SW 1271 (cell line): ENCODE measurements at regions not wholly inside any gene's neighbourhood (a gene's known extent, or its start where the extent isn't known, plus 50 kb on each side); places are given as distances from the start of the nearest gene placed in this dataset.

ENCODE experiments used
- DNase-seq, 2 experiments: peaks; one replicate each; lab custom pipeline; 2025; lab: John Stamatoyannopoulos, UW

DNA sequence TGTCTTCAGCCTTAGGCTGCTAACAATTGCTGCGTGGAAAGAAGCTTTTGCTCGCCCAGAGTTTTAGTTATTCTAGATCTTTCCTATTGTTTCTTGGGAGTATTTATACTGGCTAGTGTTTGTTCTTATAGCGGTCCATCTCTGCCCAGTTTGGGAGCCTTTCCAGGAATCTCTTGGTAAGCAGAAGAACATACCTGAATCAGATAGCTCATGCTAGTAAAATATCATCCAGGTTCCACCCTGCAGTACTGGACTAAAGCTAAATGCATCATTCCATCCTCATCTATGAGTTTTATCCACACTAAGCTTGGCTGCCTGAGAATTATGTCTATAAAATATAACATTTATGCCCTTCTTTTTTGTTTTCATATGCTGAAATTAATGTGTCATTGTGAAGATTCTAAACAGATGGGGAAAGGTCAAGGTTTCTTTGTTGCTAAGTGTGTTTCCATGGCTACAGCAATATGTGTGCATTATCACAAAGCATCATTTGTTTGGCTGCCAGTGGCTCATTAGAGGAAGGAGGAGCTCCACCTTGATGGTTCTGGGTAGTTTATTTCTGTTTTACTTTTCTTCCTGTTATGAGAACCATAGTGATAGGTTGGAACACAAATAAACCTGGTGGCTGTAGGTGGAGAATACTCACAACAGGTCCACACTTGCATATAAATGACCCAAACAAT lies 182.8 kb downstream of the PIK3C3 start:
- no peak for DNase-seq

DNA sequence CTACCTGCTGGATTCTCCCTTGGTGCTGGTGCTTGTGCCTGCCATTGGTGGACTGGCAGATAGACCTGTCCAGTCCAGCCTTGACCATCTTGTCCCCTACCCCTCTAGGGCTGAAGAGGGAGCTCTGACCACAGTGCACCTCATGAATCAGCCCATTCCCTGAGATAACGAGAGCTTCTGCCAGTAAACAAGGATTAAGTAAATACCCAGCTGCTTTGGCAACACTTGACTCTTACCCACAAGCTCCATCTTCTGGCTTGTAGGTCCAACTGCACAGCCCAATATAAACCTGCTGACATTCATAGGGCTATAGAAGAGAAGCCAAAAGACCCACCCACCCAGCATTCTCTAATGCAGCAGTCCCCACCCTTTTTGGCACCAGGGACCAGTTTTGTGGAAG lies 186.4 kb downstream of the PIK3C3 start:
- DNase-seq: no peak

DNA sequence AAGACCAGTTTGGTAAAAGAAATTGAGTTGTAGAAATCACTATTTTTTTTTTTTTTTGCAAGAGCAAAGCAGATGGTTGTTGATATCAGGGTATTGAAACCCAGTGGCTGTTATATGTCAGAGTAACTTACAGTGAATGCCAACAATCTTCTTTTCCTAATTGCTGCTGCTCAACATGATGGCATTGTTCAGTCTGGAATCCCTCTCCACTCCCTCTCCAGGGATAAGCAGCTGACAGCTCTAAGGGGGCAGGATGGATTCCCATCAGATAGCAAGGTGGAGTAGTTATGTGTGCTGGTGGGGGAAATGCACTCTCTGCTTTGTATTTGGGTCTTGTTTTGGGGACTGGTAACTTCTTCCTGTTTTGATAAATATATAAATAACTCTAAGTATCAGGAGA lies 200.0 kb downstream of the PIK3C3 start:
- no peak for DNase-seq

DNA sequence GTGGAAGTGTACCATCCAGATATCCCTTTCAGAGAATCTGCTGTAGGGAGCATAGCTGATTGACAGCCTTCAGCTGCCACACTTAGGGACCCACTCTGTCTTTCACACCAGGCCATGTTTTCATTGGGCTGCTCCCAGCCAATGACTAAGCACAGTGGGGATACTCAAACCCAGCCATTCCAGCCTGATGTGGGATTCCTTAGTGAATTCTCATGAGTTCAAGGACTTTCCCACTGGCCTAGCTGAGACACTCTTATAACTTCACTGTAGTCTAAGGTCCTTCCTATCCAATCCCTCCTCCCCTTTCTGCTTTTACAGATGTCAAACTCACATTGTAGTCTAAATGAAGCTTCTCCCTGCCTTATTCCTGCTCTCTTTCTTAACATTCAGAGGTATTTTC lies 201.2 kb downstream of the PIK3C3 start:
- DNase-seq: no peak

DNA sequence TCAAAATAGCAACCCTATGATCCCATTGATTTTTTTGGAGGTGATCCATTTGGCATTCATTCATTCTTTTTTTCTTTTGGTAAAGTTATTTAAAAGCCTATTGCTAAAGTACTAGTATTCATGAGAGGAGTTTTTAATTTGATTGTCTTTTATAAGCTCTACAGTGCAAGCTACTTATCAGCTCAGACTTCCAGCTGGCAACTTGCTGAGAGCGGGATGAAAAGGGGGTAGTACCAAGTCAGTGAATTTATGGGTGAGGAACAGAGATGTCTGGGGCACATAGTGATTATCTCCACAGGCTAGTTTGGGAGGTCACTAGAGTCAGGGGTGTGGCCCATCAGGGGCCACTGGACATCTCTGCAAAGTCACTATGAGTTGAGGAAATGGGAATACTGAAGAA lies 202.4 kb downstream of the PIK3C3 start:
- no peak for DNase-seq

DNA sequence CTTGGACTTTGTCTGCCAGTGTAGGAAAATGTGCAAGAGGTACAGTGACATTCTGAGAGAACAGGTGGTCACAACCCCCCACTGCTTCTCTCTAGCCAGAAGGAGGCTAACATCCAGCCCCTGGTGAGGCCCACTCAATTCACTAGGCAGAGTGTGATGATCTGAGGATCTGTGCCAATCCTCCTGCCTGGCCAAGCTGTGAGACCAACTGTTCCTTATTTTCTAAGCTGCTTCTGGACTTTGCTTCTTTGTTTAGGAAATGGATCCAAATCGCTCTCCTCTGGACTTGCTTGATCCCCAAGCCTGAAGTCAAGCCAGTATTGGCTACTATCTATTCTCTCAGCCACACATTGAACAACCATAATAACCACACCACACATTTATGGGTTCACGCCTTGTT lies 202.8 kb downstream of the PIK3C3 start:
- no peak for DNase-seq

DNA sequence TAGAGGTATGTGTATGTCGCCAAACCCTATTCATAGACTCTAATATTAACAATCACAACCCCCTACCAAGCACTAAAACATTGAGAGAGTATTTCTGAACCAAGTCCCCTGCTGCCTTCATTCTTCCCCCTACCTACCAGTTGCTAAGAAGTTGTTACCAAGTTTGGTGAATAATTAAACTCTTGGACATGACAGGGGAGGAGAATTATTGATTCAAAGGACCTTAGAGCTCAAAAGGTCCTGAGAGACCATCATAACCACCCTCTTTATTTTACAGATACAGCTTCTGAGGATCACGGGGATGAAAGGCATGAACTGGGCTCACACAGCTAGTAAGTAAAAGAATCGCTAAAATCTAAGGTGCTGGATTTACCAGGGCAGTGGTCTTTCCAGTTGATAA lies 204.1 kb downstream of the PIK3C3 start:
- no peak for DNase-seq

DNA sequence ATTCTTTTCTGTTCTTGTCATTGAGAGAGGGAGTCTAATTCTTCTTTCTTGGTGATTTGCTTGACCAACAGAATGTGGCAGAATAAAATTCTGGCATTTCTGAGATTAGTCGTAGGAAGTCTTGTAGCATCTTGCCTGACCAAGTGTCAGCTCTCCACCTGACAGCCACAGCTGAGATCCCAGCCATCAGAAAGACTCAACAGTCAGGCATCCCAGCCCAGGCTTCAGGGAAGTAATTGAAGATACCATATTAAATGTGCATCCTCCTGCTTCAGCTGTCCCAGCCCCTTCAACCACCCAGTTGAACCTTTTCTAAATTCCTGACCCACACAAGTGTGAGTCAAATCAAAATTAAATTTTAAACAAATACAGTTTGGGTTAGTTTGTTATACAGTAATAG lies 208.3 kb downstream of the PIK3C3 start:
- no peak for DNase-seq

DNA sequence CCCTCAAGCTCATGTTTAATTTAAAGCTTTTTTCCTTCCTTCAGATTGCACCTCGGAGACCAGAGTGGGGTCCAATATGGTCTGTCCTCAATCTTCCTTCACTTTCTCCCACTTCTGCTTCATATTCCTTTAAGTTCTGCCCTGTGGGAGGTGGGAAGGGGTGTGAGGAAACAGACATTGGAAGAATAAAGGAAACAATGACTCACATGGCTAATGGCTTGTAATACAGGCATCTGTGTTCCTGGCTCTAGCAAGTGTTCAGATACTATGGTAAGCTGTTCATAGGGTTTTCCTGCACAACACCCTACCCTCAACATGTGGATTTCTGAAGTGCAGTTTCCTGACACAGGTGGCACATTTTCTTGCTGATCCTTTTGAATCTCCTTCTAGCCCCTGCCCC lies 209.5 kb downstream of the PIK3C3 start:
- DNase-seq: no peak

DNA sequence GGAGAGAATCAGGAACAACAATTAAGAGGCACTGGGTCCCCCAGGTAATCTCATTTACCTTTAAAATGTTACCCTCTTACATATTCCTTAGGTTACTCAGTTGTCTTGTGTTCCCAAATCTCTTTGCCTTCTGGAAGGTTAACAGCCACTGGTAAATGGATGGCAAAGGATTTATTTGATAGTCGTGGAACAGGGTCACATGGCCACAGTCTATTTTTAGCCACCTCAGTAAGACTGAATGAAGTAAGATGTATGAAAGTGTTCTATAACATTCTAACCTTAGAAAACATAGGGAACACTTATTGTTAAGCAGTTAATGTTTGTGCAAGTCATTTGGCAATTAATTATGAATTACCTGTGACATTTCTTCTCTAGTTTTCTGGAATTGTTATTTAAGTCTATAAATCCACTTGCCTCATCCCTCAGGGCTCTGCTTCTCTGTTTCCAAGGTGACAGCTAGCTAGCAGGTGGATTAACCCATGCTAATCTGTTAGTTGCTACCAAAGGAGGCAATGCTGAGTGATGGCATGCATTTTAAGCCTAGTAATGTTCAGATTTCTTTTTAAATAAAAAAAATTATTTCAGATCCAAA lies 211.0 kb downstream of the PIK3C3 start:
- DNase-seq: no peak

DNA sequence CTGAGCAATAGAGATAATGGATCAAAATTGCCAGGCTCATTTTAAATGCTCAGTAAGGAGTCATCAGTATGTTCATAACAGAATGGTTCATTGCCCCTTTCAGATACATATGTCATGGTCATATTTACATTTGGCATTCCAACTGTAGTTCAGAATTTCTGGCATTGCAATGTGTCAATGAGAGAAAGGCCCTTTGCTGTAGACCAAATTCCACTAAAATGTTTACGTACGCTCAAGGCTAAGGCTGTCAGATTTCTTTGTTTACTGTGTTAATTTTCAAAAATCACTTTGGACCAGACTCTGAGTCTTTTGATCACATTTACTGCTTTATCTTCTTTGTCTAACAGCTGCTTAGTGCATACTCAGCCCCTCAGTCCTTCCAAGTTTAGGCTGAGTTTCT lies 213.5 kb downstream of the PIK3C3 start:
- DNase-seq: no peak

DNA sequence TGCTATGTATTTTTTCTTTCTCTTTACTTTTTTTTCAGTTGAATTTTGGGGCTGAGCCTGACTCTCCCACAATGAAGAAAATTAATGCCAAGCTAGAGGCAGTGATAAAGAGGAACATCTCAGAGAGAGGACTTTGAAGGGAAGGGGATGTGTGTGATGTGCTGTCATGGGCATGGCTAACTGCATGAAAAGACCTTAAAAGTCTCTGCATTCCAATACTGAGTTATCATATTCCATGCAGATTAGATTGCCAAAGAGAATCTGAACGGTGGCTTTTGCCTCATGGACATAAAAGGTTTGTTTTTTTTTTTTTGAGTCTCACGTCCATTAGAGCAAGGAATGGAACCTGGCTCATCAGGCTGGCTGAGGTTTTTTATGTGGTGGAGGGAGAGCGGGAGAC lies 213.9 kb downstream of the PIK3C3 start:
- DNase-seq: no peak

DNA sequence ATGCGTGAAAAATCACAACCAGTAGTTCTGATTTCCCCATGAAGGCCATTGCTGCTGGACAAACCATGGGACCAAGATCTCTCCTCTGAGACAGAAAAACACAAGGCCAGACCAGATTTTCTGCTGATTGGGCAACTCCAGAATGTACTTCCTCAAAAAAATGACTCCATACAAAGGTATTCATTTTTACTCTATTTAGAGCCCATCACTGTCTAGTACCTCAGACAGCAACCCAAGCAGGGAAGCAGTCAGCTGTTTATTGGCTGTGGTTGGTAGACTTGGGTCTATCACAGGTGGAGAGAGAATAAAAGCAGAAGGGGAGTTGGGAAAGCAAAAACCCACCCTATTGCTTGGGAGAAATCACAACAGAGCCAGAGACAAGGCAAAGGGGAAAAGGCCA lies 219.9 kb downstream of the PIK3C3 start:
- DNase-seq: no peak

DNA sequence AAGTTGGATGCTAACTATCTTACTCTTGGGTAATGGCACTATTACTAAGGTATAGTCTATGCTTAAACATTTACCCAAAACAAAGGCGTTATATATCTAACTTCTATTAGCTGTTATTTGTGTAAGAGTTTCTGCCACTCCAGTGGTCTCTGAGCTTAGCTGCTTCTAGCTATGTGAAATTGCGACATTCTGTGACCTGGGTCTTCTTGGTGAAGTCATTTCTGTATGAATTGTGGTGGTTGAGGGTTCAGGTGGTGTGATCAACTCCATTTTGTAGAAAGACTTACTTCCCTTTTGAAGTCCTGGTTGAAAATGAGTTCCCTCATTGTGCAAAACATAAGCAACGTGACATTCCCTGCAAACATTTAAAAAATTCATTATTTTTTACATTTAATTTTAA lies 221.6 kb downstream of the PIK3C3 start:
- no peak for DNase-seq

DNA sequence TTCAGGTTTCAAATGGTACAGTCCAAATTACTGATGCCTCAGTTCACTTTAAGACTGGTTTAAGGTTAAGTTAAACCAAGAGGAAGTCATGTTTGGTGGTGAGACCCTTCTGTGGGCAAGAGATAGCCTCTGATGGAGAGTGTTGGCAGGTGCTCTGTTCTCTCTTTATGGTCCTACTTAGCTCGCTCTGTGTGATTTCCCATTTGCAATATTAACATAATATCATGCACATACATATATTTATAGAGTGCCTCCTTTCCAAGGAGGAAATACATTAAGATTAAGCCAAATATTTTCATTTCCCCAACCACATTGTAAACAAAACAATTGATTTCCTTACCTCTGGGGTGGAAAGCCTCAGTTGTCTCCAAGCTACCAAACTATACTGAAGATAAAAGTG lies 222.4 kb downstream of the PIK3C3 start:
- DNase-seq: no peak

DNA sequence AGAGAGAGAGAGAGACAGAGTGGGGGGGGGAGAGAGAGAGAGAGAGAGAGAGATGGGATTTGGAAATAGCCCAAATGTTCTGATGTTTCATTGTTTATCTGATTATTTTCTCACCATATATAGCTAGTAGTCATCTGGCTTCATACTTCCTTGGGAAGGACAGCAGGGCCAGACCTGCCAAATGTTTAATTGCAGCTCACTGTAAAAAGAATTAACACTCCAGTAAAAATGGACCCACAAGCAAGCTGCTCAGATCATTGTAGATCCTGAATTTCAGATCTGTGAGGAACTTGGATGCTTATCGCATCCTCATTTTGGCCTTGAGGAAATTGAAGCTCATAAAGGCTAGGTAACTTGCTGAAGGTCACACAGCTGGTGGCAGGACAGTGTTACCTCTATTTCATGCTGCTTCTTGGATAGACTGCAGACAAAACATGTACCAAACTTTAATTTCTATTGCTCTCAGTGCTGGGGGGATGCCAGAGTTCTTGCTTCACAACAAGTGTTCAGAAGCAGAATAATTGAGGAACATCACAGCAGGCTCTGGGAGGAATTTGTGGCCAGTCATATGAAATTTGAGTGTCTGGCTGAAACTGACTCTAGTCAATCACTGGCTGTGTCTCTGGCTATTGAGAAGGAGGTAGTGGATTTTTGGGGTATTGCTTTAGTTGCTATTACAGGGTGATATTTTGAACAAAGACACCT lies 223.5 kb downstream of the PIK3C3 start:
- no peak for DNase-seq

DNA sequence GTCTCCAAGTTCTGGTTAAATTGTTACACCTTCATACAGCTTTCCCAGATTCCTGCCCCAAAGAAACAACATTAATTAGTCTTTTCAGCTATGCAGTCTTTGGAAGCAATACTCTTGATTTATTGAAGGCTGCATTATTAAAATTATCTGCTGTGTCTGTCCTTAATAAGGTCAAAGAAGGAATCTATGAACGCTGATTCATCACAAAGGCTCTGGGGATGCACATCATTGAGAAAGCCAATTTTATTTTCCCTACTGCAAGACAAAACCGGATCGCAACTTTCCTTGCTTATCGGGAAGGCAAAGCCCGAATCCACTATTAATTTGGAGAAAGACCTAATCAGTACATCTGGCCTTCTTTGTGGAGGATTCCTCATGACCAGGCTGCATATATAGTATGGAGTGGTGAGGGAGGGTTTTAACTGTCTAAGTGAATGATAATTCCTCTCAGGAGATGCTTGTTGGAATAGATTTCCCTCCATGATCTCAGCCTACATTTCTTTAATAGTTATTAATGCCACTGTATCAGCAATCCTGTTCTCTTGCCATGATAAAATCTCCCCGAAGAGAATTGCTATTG lies 224.6 kb downstream of the PIK3C3 start:
- DNase-seq: no peak

DNA sequence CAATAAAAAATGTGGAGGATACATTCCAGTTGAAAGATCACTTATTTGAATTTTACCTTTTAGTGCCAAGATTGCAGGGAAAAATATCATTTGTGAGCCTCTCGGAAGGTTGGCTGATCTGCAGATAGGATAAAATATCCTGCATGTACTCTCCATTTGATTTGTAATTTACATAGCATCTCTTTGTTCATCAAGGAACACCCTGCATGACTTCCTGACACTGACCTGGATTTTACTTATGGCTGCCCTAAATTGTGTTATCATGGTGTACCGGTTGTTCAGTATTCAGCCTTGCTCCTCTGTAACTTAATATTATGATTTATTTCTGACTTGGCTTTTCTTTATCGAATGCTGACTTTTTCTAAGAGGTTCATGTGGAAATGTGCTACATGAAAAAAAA lies 226.4 kb downstream of the PIK3C3 start:
- DNase-seq: no peak

DNA sequence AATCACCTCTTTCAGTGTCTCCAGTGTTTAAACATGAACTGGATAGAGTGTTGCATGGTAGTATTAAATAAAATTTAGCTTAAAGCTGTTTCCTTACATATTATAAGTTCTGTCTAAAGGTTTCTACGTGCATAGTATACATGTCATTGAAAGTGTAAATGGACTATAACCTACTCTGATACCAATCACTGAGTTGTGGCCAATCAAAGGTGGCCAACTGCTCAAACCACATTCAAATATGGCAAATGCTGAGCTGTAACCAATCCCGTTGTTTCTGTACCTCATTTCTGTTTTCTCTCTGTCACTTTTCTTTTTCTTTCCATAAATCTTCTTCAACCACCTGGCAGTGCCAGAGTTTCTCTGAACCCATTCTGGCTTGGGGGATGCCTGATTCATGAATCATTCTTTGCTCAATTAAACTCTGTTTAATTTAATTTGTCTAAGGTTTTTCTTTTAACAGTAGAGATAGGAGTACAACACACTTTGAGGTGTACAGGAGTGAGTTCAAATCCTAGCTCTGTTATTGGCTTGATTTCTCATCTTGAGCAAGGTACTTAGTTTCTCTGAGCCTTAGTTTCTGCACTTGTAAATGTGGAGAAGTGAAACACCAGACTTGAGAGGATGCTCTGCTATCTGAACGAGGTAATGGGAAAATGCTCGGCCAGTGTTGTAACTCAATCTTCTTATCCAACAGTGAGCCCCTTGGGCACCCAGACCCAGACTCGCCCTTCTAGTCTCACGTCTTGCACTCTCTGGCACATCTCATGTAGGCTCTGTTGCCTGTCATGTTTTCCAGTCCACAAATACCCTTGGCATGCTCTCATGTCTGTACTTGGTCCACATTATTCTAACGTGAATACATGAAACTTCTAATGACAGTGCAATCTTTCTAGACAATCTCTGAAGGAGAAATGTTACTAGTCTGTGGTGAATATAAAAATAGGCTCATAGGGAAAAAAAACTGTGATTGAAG lies 228.0 kb downstream of the PIK3C3 start:
- no peak for DNase-seq

DNA sequence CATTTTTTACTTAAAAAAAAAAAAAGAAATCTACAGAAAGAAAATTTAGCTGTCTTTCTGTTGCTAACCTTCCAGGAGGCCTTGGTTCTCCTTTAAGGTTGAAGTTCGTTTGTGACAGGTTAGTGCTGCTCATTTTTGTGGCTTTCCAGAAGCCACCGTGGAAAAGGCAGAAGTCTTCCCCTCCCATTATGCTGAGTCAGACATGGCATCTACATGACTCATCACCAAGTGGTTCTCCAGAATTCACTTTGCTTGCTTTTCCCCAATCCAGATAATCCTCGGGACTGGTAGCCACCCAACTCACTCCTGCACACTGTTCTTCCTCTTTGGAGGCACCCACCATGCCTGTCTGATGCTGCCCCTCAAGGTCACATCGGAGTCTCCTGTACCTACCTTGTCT lies 228.7 kb downstream of the PIK3C3 start:
- DNase-seq: peak; percentile 9 to 77

DNA sequence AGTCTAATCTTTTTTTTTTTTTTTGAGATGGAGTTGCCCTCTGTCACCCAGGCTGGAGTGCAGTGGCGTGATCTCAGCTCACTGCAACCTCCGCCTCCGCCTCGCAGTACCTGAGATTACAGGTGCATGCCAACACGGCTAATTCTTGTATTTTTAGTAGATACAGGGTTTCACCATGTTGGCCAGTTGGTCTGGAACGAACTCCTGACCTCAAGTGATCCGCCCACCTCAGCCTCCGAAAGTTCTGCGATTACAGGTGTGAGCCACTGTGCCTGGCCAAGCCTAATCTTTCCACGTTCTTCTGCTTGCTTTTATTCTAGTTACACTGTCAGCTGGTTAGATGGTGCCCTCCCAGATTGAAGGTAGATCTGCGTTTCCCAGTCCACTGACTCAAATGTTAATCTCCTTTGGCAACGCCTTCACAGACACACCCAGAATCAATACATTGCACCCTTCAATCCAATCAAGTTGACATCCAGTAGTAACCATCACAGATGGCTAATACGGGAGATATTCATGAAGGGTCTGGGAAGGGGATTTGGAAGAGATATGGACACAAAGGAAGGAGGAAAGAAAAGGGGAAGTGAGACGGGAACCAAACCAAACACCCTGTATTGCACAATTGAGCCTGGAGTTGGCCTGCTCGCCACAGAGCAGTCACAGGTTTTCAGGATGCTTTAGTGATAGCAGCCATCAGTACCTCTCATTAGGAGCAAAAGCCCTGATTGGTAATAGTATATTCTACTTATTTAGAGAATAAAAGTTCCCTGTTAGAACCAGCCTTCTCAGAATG lies 229.8 kb downstream of the PIK3C3 start:
- DNase-seq: no peak
